OCI-LY1 (cell line): ENCODE measurements at regions not wholly inside any gene's neighbourhood (a gene's known extent, or its start where the extent isn't known, plus 50 kb on each side); places are given as distances from the start of the nearest gene placed in this dataset.
"Not testable (repeated sequence)": the region's sequence is repeated elsewhere in the genome, so short reads cannot be mapped to it uniquely, and the experiment has no call there.

Experiments used
- EZH2 ChIP-seq: fragments of 200-600 bp; sonication (generic), shearing (Covaris generic); IDR thresholded peaks from 2 replicates; pipeline ENCODE4 v1.8.0; 2017; ENCODE audit warnings: borderline replicate concordance, mixed run types, mild to moderate bottlenecking, antibody characterized with exemption, low read length, moderate library complexity, mixed read lengths
- TF ChIP-seq, protein P1 (sequence below): fragments of 200-600 bp; sonication (generic), shearing (Covaris generic); IDR thresholded peaks from 2 replicates; pipeline ENCODE4 v1.5.1; 2017; ENCODE audit warnings: mild to moderate bottlenecking, antibody characterized with exemption, low read length, moderate library complexity, mixed read lengths

DNA sequence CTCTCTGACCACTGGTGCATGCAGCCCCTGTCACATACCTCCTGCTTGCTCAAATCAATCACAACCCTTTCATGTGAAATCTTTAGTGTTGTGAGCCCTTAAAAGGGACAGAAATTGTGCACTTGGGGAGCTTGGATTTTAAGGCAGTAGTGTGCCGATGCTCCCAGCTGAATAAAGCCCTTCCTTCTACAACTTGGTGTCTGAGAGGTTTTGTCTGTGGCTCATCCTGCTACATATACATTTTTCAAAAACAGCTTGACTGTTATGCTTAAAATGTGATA is 413.8 kb downstream of the DAD1 start:
- TF ChIP-seq, protein P1, sequence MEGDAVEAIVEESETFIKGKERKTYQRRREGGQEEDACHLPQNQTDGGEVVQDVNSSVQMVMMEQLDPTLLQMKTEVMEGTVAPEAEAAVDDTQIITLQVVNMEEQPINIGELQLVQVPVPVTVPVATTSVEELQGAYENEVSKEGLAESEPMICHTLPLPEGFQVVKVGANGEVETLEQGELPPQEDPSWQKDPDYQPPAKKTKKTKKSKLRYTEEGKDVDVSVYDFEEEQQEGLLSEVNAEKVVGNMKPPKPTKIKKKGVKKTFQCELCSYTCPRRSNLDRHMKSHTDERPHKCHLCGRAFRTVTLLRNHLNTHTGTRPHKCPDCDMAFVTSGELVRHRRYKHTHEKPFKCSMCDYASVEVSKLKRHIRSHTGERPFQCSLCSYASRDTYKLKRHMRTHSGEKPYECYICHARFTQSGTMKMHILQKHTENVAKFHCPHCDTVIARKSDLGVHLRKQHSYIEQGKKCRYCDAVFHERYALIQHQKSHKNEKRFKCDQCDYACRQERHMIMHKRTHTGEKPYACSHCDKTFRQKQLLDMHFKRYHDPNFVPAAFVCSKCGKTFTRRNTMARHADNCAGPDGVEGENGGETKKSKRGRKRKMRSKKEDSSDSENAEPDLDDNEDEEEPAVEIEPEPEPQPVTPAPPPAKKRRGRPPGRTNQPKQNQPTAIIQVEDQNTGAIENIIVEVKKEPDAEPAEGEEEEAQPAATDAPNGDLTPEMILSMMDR, result not testable (repeated sequence)
- TF ChIP-seq EZH2, result not testable (repeated sequence)
